ENCODE measurements at regions not wholly inside any gene's neighbourhood (a gene's known extent, or its start where the extent isn't known, plus 50 kb on each side); places are given as distances from the start of the nearest gene placed in this dataset.

GRCh38 chr20:12886618-12887363 lies 122.0 kb upstream of the SPTLC3 start:
- TF ChIP-seq CTCF (IDR thresholded peaks at IDR 0.05; ENCODE audit: low read depth, low read length, missing input control) (no peak), MAX (IDR thresholded peaks at IDR 0.05) (no peak)
